NCI-H1436 treated with DMSO at 0.1 percent for 48 hours (cell line): ENCODE measurements at regions not wholly inside any gene's neighbourhood (a gene's known extent, or its start where the extent isn't known, plus 50 kb on each side); places are given as distances from the start of the nearest gene placed in this dataset.
"Not testable (repeated sequence)": the region's sequence is repeated elsewhere in the genome, so short reads cannot be mapped to it uniquely, and the experiment has no call there.

Source experiments
- DNase-seq: peaks from one replicate; lab custom pipeline; 2025; lab: John Stamatoyannopoulos, UW

DNA sequence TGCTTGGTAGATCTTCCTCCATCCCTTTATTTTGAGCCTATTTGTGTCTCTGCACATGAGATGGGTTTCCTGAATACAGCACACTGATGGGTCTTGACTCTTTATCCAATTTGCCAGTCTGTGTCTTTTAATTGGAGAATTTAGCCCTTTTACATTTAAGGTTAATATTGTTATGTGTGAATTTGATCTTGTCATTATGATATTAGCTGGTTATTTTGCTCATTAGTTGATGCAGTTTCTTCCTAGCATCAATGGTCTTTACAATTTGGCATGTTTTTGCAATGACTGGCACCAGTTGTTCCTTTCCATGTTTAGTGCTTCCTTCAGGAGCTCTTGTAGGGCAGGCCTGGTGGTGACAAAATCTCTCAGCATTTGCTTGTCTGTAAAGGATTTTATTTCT, 72.4 kb downstream of the HNRNPD start:
- not testable (repeated sequence) for DNase-seq

- DNase-seq, result no peak
Measured at GRCh38 chr4:82293304-82293703, 80.5 kb downstream of the HNRNPD start.

DNA sequence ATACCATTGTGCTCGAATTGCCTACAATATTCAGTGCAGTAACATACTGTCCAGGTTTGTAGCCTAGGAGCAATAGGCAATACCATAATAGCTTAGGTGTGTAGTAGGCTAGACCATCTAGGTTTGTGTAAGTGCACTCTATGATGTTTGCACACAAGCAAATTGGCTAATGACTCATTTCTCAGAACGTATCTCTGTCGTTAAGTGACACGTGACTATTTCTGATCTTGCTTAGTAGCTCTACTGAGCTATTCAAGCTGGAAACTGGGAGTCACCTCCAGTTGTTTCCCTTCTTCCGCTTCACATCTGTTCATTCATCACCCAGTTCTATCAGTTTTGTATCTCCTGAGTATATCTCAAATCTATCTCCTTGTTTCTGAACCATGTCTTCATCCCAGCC, 86.1 kb downstream of the HNRNPD start:
- DNase-seq, result peak; percentile 22

DNA sequence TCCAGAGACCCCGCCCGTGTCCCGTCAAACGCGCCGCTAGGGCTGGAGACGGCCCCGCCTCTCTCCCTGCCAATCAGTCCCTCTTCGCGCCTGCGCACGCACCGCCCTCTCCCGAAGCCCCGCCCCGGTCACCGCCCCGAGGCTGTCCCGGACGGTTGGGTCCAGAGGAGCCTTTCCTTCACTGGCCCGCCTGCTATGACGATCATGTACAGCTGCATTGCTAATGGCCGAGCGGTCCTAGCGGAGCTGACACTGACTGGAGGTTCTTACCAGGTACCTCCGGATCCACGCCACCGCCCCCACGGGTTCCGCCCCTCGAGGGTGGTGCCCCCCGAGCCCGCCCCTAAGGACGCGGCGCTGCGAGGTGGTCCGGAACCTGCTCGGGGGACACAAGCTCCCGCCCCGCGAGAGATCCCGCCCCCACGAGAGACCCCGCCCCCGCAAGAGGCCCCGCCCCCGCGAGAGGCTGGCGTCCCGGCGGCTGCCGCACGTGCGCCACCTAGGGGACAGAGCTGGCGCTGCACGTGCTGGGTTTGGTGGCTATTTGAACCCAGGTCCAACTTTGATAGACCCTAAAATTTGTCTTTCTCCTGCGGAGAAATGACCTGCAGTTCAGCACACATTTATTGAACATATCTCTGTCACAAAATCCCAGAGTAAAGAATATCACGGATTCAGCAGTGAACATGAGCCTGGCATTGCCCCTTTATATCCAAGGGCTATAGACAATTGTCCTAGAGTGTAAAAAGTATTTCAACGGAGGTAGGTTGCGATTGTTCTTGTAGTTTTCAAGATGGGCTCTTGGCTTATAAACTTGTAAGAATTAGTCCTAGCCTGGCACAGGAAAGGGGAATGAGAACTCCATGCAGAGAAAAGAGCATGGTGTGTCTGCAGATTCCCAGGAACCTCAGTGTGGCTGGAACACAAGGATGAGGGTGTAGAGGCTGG, 88.7 kb downstream of the HNRNPD start:
- peak; percentile 86 for DNase-seq

GRCh38 chr4:82284475-82284857, 89.3 kb downstream of the HNRNPD start:
- DNase-seq, result no peak

DNA sequence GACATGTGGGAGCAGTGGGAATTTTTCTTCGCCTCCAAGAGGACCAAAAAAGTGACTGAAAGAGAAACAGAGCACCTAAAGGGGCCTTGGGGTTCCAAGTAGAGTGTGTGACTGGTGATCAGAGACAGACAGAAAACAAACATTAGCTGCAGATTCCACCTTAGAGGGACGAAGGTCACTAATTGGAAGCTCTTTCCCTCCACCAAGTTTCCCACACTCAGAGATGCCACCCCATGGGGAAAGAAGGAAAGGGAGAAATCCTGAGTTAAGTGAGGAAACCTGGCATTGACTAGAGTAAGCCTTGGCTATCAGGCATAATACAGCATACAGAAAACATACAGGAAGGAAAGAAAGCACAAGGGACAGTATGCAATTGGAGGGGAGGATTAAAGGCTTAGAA, 90.9 kb downstream of the HNRNPD start:
- no peak for DNase-seq

GRCh38 chr4:82279550-82279949, 94.2 kb downstream of the HNRNPD start:
- not testable (repeated sequence) for DNase-seq

- DNase-seq, result no peak
Measured at GRCh38 chr4:82276332-82276640, 97.5 kb downstream of the HNRNPD start.

DNA sequence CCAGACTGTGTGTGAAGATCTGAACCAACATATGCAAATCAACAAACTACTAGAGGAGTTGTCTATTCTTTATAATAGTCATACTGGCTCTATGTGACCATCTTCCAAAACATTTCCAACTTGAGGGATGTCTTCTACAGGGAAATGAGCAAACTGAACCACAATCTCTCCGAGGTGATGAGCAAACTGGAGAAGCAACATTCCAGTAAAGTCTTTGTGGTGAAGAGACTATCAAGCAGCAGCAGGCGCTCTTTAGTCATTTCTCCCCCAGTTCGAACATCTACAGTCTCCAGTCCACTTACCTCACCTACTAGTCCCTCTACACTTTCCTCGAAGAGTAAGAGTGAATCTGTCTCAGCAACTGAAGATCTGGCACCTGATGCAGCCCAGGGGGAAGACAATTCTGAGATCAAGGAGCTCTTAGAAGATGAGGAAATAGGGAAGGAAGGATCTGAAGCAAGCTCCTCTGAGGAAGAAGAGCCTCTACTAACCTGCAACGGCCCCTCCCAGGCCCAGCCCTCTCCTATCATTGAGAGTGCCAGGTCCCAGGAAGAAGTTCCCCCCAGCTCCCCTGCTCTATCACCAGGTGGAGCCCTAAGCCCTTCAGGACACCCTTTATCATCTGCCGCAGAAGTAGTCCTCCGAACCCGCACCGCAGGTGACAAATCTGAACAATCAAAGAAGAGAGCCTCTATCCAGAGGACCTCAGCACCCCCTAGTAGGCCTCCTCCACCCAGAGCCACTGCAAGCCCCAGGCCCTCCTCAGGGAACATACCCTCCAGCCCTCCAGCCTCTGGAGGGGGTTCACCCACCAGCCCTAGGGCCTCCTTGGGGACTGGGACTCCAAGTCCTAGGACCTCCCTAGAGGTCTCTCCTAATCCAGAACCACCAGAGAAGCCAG, 98.1 kb downstream of the HNRNPD start:
- no peak for DNase-seq

DNA sequence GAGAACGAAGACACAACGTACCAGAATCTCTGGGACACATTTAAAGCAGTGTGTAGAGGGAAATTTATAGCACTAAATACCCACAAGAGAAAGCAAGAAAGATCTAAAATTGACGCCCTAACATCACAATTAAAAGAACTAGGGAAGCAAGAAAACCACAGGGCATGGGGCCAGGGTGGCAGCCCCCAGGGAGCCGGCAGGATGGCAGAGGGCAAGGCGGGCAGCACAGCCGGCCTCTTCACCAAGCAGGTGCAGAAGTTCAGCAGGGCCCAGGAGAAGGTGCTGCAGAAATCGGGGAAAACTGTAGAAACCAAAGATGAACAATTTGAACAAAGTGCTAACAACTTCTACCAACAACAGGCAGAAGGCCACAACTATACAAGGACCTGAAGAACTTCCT, 99.1 kb downstream of the HNRNPD start:
- DNase-seq, result not testable (repeated sequence)

DNA sequence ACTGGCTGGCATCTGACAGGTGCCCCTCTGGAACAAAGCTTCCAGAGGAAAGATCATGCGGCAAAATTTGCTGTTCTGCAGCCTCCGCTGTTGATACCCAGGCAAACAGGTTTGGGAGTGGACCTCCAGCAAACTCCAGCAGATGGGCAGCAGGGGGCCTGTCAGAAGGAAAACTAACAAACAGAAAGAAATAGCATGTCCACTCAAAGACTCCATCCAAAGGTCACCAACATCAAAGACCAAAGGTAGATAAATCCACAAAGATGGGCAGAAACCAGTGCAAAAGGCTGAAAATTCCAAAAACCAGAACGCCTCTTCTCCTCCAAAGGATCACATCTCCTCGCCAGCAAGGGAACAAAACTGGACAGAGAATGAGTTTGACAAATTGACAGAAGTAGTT, 101.3 kb downstream of the HNRNPD start:
- DNase-seq, result not testable (repeated sequence)

DNA sequence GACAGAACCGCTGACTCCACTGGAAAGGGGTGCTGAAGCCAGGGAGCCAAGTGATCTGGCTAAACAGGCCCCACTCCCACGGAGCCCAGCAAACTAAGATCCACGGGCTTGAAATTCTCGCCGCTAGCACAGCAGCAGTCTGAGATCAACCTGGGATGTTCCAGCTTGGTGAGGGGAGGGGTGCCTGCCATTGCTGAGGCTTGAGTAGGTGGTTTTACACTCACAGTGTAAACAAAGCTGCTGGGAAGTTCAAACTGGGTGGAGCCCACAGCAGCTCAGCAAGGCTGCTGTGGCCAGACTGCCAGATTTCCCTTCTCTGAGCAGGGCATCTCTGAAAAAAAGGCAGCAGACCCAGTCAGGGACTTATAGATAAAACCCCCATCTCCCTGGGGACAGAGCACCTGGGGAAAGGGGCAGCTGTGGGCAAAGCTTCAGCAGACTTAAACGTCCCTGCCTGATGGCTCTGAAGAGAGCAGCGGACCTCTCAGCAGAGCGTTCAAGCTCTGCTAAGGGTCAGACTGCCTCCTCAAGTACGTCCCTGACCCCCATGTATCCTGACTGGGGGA, 101.8 kb downstream of the HNRNPD start:
- not testable (repeated sequence) for DNase-seq

GRCh38 chr4:82268826-82269193, 105.0 kb downstream of the HNRNPD start:
- DNase-seq, result no peak

GRCh38 chr4:82268050-82268825, 105.6 kb downstream of the HNRNPD start:
- DNase-seq, result peak; percentile 14

- DNase-seq, result no peak
Measured at GRCh38 chr4:82267506-82267905, 106.3 kb downstream of the HNRNPD start.

- no peak for DNase-seq
Measured at GRCh38 chr4:82266345-82266744, 107.4 kb downstream of the HNRNPD start.

DNA sequence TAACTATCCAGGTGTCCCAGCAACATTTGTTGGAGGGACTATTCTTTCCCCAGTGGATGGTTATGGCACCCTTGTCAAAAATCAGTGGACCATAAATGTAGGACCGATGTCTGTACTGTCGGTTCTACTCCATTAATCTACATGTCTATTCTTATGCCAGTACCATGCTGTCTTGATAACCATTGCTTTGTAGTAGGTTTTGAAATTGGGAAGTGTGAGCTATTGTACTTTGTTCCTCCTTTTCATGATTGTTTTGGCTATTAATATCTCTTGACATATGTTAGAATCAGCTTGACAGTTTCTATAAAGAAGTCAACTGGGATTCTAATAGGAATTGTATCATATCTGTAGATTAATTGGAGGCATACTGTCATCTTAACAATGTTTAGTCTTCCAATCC, 112.7 kb downstream of the HNRNPD start:
- no peak for DNase-seq

- no peak for DNase-seq
Measured at GRCh38 chr4:82260632-82261031, 113.2 kb downstream of the HNRNPD start.

DNA sequence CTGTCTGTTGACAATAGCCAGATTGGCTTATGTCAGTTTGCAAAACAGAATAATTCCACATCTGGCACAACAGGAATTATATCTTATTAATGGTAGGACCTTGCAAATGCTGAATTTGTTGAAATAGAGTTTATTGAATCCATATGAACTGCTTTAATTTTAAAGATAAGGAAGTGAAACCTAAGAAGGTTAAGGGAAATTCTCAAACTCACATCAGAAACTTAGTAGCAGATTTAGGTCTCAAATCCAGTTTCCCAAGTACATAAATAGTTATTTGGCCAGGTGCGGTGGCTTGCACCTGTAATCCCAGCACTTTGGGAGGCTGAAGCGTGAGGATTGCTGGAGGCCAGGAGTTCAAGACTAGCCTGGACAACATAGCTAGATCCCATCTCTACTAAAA, 117.1 kb downstream of the HNRNPD start:
- DNase-seq, result no peak

GRCh38 chr4:82255657-82256056, 118.1 kb downstream of the HNRNPD start:
- no peak for DNase-seq

DNA sequence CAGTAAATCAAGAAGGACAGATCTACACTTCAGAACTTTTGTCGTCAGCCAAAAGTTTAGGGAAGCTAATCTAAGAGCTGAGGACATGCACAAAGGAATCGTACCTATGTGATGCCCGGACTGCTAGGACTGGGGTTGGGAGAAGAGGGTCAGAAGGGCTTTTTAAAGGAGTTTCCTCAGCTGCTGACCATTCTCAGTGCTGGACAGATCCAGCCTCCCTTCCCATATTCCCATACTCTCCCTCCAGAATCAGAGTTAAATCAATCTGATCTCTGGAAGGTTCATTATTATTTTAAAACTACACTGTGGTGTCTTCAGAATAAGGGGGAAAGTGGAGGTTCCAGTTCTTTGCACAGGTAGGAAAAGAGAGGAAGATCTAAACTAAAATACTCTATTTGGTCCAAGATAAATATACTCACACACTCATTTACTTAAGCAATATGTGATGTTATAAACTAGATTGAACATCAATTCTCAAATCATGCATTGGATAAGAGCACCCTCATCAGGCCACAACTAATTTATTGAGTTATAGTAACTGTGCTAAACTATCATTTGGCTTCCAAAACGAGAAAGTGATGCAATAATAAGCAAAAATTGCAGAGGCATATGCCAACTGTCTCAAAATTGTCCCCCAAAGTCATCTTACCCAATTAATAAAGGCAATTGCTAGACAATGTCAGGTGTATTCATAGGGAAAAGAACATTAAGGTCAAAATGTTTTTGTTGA, 124.7 kb downstream of the HNRNPD start:
- DNase-seq, result no peak
